Transverse colon (tissue), 4 donors: ENCODE measurements at regions not wholly inside any gene's neighbourhood (a gene's known extent, or its start where the extent isn't known, plus 50 kb on each side); places are given as distances from the start of the nearest gene placed in this dataset.

Source experiments
- CTCF ChIP-seq, 5 experiments: fragments of 200-600 bp in 3 of 5; fragments of 450-650 bp in 2 of 5; sonication (generic) in 3 of 5; IDR thresholded peaks; 1 replicate in 2 of 5; 2 replicates in 3 of 5; pipeline ENCODE4 v1.5.1; 2016 to 2017; ENCODE audit warnings: antibody characterized with exemption in 5 of 5, inconsistent platforms in 3 of 5, mild to moderate bottlenecking in 2 of 5, moderate library complexity in 1 of 5
- POLR2AphosphoS5 ChIP-seq, 3 donors: sonication (generic); formaldehyde crosslinking; IDR thresholded peaks; one replicate each; pipeline ENCODE4 v1.6.1; 2016; ENCODE audit warnings: antibody characterized with exemption in 3 of 3

- TF ChIP-seq CTCF (IDR thresholded peaks at IDR 0.05) = no peak
- TF ChIP-seq POLR2AphosphoS5 (IDR thresholded peaks at IDR 0.05) = no peak
These were observed 338.0 kb downstream of the EFNB2 start for GRCh38 chr13:106197496-106197895.
